SK-N-SH treated with all-trans-retinoic acid at 6 μM for 48 hours (cell line): ENCODE measurements at regions not wholly inside any gene's neighbourhood (a gene's known extent, or its start where the extent isn't known, plus 50 kb on each side); places are given as distances from the start of the nearest gene placed in this dataset.

Experiments
- ARNTL ChIP-seq: fragments of 450-650 bp; formaldehyde crosslinking; IDR thresholded peaks from 2 replicates; pipeline ENCODE4 v1.5.0; 2020; ENCODE audit warnings: low read depth, mild to moderate bottlenecking, moderate library complexity, borderline replicate concordance
- BACH2 ChIP-seq: fragments of 250-450 bp; sonication (Bioruptor Pico); IDR thresholded peaks from 2 replicates; pipeline ENCODE4 v1.9.0; 2021; ENCODE audit warnings: mild to moderate bottlenecking, borderline replicate concordance
- RARB ChIP-seq: fragments of 250-450 bp; sonication (Bioruptor Pico); IDR thresholded peaks from 2 replicates; pipeline ENCODE4 v1.8.0; 2021; ENCODE audit warnings: mild to moderate bottlenecking, moderate library complexity
- TCF4 ChIP-seq: fragments of 250-450 bp; sonication (Bioruptor Pico); IDR thresholded peaks from 2 replicates; pipeline ENCODE4 v1.8.0; 2021; ENCODE audit warnings: mild to moderate bottlenecking, moderate library complexity, borderline replicate concordance
- TOX ChIP-seq: fragments of 250-450 bp; sonication (Bioruptor Pico); IDR thresholded peaks from 2 replicates; pipeline ENCODE4 v1.8.0; 2021; ENCODE audit warnings: mild to moderate bottlenecking, moderate library complexity, borderline replicate concordance
- ZFP3 ChIP-seq: fragments of 250-450 bp; sonication (Bioruptor Pico); IDR thresholded peaks from 2 replicates; pipeline ENCODE4 v1.5.0; 2020; ENCODE audit warnings: mild to moderate bottlenecking, moderate library complexity
- TF ChIP-seq, protein P1 (sequence below): fragments of 250-450 bp; sonication (Bioruptor Pico); IDR thresholded peaks from 2 replicates; pipeline ENCODE4 v1.8.0; 2020; ENCODE audit warnings: mild to moderate bottlenecking, moderate library complexity, borderline replicate concordance
- TF ChIP-seq, protein P2 (sequence below): fragments of 250-450 bp; sonication (Bioruptor Pico); IDR thresholded peaks from 2 replicates; pipeline ENCODE4 v1.5.1; 2020; ENCODE audit warnings: low read depth, mild to moderate bottlenecking, moderate library complexity
- TF ChIP-seq, protein P3 (sequence below): fragments of 250-450 bp; sonication (Bioruptor Pico); IDR thresholded peaks from 2 replicates; pipeline ENCODE4 v1.5.1; 2021; ENCODE audit warnings: mild to moderate bottlenecking, moderate library complexity

DNA sequence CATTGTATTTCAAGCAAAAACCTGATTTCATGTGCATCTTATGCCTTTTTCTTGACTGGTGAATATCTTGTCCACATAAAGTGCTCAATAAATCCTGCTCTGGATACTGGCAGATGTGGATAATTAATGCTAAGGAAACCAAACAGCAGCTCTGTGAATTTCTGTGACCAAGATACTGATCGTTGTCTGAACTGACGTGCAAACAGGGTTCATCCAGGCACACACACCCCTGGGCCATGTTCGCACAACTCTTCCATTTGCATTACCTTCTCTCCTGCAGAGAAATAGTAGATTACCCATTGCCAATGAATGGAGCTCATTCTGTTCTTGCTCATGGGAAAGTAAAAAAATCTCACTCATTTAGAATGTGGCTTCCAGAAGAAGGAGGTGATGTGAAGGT is 316.2 kb upstream of the TRIB2 start:
- TF ChIP-seq BACH2 (CRISPR knock-in tag) (no peak), TCF4 (CRISPR knock-in tag) (no peak), ZFP3 (CRISPR knock-in tag) (no peak), ARNTL (CRISPR knock-in tag) (no peak), RARB (no peak), TOX (CRISPR knock-in tag) (no peak)
- TF ChIP-seq, protein P1, sequence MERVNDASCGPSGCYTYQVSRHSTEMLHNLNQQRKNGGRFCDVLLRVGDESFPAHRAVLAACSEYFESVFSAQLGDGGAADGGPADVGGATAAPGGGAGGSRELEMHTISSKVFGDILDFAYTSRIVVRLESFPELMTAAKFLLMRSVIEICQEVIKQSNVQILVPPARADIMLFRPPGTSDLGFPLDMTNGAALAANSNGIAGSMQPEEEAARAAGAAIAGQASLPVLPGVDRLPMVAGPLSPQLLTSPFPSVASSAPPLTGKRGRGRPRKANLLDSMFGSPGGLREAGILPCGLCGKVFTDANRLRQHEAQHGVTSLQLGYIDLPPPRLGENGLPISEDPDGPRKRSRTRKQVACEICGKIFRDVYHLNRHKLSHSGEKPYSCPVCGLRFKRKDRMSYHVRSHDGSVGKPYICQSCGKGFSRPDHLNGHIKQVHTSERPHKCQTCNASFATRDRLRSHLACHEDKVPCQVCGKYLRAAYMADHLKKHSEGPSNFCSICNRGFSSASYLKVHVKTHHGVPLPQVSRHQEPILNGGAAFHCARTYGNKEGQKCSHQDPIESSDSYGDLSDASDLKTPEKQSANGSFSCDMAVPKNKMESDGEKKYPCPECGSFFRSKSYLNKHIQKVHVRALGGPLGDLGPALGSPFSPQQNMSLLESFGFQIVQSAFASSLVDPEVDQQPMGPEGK: no peak
- TF ChIP-seq, protein P2, sequence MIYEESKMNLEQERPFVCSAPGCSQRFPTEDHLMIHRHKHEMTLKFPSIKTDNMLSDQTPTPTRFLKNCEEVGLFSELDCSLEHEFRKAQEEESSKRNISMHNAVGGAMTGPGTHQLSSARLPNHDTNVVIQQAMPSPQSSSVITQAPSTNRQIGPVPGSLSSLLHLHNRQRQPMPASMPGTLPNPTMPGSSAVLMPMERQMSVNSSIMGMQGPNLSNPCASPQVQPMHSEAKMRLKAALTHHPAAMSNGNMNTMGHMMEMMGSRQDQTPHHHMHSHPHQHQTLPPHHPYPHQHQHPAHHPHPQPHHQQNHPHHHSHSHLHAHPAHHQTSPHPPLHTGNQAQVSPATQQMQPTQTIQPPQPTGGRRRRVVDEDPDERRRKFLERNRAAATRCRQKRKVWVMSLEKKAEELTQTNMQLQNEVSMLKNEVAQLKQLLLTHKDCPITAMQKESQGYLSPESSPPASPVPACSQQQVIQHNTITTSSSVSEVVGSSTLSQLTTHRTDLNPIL (CRISPR knock-in tag): no peak
- TF ChIP-seq, protein P3, sequence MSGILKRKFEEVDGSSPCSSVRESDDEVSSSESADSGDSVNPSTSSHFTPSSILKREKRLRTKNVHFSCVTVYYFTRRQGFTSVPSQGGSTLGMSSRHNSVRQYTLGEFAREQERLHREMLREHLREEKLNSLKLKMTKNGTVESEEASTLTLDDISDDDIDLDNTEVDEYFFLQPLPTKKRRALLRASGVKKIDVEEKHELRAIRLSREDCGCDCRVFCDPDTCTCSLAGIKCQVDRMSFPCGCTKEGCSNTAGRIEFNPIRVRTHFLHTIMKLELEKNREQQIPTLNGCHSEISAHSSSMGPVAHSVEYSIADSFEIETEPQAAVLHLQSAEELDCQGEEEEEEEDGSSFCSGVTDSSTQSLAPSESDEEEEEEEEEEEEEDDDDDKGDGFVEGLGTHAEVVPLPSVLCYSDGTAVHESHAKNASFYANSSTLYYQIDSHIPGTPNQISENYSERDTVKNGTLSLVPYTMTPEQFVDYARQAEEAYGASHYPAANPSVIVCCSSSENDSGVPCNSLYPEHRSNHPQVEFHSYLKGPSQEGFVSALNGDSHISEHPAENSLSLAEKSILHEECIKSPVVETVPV (CRISPR knock-in tag): no peak
